Right lung (tissue), 2 donors: ENCODE measurements at regions not wholly inside any gene's neighbourhood (a gene's known extent, or its start where the extent isn't known, plus 50 kb on each side); places are given as distances from the start of the nearest gene placed in this dataset.

Experiments used
- DNase-seq, 2 donors: peaks; one replicate each; pipeline ENCODE4 v3.0.0-alpha.2; 2013

DNA sequence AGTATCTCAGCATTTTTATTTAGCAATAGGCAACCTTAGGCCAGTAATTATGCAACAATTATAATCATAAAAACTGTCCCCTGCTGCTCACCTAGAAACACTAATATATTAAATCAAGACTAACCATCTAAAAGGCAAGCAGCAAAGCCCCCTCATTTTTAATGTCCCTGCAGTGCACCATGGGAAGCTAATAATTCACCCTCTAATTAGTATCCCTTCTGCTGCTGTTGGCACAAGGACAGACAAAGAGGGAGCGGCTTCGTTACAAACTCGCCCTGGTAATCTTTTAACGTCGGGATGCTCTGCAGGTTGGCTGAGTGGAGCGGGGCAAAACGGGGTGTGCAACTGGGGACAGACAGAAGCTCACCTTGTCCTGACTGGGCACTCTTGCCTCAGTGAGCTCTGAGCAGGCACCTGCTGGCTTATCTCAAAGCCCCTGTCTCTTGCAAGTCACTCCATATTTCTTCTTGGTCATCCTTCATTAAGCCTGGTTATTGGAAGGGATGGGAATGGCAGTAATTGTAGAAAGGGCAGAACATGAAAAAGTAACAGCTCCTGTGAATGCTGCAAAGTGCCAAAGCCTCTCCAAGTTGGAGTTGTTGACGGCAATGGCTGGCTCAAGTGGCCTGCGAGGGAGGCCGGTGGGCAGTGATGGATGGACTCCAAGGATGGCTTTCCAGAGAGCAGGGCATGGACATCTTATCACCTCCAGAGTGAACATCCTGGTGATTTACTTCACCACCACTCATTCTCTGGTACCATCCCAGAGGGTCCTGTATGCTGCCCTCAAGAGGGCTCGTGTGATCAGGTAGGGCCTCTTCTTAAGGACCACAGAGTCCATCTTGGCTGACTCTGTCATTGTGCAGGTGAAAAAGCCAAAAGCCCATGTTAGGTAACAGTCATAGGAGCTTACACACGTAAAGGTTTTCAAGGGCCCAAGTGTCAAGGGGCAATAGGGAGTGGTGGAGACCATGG, 219.6 kb upstream of the N4BP1 start:
- DNase-seq: no peak

DNA sequence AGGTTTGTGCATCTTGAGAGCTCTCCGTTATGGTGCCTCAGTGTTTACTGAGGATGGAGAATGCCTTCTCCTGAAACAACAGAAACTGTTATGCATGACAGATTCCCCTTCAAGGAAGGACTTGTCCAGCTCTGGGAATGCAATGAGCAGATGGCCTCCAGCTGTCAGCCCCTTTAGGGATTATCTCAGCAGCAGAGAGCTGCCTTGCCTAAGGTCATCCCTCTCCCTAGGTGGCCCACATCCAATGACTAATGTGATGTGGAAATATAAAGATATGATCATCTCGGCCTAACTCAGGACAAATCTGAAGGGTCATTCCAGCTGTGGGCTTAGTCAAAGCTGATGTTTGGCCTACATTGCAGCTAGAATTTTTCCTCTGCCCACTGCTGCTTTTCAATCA, 214.3 kb upstream of the N4BP1 start:
- DNase-seq: no peak

DNA sequence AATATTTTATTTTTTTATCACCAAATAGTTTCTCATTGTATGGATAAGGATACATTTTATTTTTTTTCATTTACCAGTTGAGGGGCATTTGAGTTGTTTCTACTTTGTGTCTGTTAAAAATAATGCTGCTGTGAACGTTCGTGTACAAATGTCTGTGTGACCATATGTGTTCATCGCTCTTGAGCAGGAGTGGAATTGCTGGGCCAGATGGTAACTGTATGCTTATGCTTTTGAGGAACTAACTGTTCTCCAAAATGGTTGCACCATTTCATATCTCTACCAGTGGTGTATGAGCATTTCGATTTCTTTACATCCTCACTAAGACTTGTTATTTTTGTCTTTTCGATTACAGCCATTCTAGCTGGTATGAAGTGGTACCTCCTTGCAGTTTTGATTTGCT, 212.5 kb upstream of the N4BP1 start:
- DNase-seq: no peak

DNA sequence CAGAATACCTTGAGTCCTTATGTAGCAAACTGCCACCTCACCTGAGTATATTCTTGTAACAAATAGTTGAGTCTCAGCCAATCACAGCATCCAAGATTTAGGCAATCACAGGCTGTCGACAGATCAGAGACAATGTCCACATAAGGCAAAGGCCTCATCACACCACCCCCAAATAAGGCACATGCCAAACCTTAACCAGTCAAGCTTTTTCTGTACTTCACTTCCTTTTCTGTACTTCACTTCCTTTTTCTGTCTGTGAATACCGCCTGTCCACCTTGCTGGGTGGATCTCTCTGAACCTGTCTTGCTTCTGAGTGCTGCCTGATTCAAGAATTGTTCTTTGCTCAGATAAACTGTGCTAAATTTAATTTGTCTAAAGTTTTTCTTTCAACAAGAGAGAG, 210.4 kb upstream of the N4BP1 start:
- DNase-seq: no peak

DNA sequence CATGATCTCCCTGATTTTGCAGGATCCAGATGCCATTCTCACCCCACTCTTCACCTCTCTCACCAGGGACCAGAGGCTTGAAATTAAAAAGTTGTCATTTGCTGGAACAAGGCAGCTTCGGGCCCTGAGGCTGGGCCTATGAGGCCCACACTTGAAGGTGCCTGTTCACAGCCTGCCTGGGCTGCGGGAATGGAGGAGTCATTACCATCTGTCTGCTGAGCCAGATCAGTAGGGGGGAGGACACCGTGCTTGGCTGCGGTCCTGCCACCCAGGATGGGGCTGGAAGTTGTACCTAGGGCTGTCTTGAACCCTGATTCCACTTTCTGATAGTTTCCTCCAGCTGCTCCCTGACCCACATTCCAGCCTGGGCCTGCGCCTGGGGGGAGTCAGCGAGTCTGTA, 208.3 kb upstream of the N4BP1 start:
- no peak for DNase-seq

DNA sequence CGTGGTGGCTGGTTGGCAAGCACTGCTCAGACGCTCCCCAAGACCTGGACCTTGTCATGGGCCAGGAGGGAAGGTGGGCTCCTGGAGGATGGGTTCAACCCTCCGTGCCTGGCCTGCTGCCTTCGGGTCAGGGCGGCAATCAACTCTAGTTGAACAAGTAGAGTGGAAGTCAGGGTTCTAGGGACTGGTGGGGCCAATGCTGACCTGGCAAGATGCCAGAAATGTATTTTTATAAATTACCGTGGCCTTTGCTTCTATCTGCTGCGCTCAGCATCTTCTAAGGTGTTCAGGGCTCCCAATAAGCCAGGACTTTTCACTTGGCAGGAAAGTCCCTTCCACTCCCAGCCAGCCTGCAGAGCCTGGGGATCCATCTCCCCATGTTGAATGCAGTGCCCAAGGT, 207.1 kb upstream of the N4BP1 start:
- DNase-seq: no peak

DNA sequence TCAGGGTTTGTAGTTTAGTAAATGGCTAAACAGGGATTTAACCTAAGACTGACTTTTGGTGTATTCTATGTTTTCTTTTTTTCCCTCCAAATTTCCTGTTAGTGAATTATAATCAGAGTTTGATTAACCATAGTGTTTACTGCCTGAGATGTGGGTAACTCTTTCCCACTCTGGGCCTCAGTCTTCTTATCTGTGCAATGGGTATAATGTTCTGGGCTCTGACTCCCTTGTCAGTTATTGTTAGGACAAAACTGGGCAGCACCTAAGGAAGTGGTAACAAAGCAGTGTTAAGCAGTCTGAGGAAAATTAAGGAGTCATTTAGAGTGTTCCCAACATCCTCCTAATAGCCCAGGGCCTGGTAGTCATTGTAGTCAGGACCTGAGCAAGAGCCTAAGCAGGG, 206.4 kb upstream of the N4BP1 start:
- no peak for DNase-seq

GRCh38 chr16:48814994-48815393, 205.0 kb upstream of the N4BP1 start:
- no peak for DNase-seq

DNA sequence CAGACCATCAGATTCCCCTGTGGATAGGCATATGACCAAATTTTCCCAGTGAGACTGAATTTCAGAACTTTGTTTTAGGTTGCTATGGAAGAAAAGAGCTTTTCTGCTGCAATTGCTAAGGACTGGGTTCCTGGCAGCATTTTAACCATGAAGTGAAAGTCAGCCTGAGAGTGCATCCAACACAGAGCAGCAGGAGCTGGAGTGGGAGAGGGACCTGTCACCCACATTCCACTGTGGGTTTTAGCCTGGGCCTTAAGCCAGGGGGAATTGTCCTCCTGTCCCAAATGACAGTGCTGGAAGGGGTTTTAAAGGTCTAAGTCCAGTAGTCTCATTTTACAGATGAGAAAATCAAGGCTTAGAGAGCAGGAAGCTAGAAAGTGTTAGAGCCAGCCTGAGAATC, 203.5 kb upstream of the N4BP1 start:
- DNase-seq: no peak

DNA sequence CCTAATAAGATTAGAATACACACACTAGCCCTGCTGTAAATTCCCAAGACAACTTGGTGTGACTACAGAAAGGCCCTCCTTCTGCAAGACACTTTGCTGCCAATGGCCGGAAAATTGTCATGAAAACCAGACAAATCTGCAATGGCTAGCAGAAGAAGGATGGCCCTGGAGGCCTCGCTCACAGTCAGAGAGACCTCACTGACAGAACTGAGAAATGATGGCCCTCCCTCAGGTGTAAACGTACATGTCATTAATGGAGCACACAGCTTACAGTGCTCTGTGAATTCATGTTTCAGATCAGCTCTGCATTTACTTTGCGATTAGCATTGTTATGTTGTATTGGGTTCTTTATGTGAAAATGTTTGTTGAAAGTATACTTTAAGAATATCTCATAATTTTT, 202.9 kb upstream of the N4BP1 start:
- DNase-seq: no peak

DNA sequence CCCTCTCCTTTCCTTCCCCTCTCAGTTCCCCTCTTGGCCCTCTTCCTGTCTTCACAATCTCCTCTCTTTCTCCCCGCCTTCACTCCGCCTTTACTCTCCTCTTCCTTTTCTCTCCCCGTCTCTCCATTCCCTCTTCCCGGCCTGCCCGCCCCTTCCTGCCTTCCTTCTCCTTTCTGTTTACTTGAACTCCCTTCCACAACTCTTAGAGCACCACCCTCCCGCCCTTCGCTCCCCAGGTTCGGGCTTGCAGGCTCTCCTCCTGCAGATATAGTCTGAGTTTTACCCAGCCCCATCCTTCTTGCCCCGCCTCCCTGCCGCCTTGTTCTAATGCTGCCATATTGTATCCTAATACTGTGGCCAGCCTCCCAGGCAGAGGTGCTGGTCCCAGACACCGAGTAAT, 201.5 kb upstream of the N4BP1 start:
- DNase-seq: no peak

- no peak for DNase-seq
Observed at GRCh38 chr16:48810803-48811453, 200.9 kb upstream of the N4BP1 start.

DNA sequence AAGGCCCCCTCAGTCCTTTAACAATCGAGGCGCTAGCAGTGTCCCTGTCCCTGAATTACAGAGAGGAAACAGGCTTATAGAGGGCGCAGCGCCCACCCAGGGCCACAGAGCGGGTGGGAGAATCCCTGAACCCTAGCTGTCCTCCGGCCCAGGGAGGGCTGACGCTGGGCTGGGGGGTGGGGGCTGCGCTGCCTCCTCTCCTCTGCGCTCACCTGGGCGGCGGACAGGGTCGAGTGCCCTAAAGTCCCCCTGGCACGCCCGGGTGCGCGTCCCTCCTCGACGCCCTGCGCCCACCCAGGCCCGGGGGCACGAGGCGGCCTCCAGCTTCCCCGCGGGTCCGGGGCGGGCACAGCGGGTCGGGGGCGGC, 200.4 kb upstream of the N4BP1 start:
- no peak for DNase-seq

GRCh38 chr16:48790151-48790550, 180.2 kb upstream of the N4BP1 start:
- DNase-seq: no peak

DNA sequence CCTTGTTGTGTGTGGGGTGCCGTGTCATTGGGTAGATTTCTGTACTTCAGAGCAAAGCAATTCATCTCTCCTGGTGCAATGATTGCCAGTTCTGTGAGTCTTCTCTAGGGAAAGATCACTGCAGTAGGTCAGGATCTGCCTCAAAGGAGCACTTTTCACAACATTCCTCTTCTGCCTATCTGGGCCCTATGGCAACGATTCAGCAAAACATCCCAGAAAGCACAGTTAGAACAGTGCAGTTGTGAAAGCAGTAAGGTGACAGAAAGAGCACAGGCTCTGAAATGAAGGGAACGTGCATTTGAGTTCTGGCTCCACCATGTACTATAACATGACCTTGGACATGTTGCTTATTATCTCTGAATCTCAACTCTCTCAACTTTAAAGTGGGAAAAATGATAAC, 178.5 kb upstream of the N4BP1 start:
- DNase-seq: no peak

DNA sequence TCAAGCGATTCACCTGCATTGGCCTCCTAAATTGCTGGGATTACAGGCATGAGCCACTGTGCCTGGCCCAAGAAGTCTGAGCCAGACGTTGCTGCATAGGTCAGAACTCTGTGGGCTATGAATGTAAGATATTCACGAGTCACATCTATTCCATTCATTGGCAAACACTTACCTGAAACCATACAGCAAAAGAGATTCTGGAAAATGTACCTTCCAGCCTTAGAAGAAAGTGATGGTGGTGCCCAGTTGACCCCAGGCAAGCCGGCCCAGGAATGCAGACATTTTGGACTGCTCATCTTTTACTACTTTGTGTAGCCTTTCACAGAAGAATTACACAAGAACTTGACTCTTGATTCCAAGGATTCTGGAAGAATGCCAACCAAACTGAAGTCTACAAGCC, 135.6 kb upstream of the N4BP1 start:
- no peak for DNase-seq

DNA sequence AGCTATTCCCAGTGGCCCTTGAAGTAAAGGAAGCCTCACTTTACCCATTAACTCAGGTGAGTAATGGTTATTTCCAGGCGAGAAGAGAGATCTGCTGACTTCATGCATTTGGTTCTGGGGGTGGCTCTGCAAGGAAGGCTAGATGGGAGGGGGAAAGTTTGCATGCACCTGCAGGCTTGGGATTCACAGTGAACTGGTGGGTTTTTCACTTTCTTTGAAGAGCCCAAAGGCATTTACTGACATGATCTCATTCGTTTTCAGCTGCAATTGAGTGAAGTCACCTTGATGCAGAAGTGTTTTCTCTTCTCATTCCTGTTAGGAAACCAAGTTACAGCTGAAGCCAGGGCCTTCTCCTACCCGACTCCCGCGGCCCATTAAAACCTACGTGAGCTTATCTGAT, 131.0 kb upstream of the N4BP1 start:
- no peak for DNase-seq

DNA sequence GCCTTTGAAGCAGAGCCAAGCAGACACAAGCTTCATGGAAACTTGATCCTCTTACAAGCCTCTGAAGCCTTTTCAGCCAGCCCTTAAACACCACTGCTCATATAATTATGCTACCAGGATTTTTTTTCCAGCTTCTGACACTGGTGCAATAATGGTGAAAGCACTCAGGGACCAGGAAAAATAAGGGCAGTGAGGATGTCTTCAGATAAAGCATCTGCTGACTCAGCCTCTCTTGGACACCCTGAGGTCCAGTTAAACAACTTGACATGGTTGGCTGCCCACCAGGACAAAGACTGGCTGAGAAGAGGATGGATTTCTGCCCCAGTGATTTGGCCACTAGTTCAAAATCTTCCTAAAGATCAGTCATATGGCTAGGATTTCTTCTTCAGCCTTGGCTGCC, 124.2 kb upstream of the N4BP1 start:
- no peak for DNase-seq

GRCh38 chr16:48704710-48705109, 94.7 kb upstream of the N4BP1 start:
- no peak for DNase-seq

DNA sequence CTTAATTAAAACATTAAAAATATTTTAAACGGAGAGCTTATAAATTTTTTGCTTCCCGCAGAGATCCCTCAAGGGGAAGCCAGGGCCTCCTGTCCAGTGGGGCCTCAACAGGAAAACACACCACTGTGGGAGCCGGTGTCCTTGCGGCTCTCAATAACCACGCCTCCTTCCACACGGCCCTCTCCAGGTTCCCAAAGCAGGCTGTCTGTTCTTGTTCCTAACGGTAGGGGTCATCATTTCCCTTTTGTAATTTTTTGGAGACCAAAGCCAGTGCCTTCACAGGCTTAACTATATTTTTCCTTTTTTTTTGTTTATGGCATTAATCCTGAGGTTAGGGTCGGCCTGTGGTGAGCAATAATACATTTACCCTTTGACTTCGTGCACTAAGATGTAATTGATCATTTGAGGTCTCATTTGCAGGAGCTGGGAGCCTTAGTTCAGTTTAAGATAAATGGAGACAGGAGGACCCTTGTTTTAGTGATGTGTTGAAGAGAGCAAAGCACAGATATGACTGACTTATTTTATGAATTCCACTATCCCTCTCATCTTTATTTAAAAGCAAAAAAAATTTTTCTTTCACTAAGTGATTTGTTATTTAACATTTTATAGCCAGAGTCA, 77.5 kb upstream of the N4BP1 start:
- DNase-seq: peak; percentile 39 to 52

DNA sequence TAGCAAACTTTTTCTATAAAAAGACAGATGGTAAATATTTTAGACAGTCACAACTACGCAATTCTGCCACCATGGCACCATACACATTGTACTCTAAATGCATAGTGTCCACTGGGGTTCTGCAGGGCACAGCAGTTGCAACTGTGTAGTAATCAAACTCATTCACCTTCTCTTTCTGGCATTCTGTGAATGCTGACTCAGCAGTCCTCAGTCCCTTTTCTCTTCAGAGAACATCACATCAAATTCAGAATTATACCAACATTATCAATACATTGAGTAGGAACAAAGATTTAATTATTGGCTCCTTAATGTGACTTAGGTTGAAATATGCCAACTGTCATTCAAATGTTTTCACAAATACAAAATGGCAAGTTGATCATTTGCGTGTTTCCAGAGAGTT, 74.2 kb upstream of the N4BP1 start:
- DNase-seq: no peak

- DNase-seq: no peak
Observed at GRCh38 chr16:48682971-48683370, 73.0 kb upstream of the N4BP1 start.

DNA sequence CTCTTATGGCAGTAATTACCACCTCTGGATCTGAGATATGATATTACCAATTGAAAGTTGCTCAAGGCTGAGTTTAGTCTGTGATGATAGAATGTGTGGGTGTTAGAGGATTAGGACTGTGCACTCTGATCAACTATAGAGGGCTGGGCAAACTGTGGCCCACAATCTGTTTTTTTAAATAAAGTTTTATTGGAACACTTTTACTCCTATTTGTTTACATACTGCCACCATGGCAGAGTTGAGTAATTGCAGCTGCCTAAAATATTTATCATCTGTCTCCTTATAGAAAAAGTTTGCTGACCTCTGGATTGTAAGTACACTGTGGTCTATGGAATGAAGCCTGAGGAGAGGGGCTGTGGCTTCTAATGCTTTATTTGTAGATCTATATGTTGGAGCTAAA, 71.5 kb upstream of the N4BP1 start:
- DNase-seq: no peak
